ENCODE measurements at regions not wholly inside any gene's neighbourhood (a gene's known extent, or its start where the extent isn't known, plus 50 kb on each side); places are given as distances from the start of the nearest gene placed in this dataset.

DNA sequence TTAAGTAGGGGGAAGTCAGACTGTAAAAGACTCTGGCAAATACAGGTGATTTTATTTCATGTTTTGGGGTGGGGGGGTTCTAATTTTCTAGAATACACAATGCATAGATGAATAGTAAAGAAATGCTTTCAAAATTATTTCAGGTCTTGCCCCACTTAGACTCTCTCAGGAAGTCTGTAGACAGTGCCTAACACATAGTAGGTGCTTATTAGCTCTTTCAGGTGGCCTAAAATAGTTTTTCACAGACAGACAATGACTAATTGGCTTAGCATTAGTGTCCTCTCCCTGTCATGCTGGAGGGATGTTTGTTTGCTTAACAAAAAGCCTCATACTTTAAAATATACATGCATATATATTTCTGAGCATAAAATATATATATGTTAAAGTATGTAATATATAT is 366.0 kb downstream of the SOX9 start:
- Histone ChIP-seq H3K4me3 (ENCODE audit: low read length) (no peak overlapping the region), H3K4me1 (ENCODE audit: control insufficient read depth, insufficient read depth, low read length) (no peaks in the 10 kb centered on the region), H3K27ac (ENCODE audit: low read depth, low read length) (no peak overlapping the region), H3K36me3 (ENCODE audit: control insufficient read depth, insufficient read depth, low read length) (no peaks in the 10 kb centered on the region), H3K9ac (ENCODE audit: extremely low read depth, low read length, poor library complexity, severe bottlenecking) (no peak overlapping the region), H3K27me3 (ENCODE audit: control insufficient read depth, insufficient read depth, low read length, poor library complexity, severe bottlenecking) (no peaks in the 10 kb centered on the region), H3K9me3 (ENCODE audit: control insufficient read depth, low read length) (no peaks in the 10 kb centered on the region)
- Mint-ChIP-seq H3K4me1 (peaks cover 8% of the 10 kb centered on the region), H3K9me3 (peaks cover 1% of the 10 kb centered on the region), H3K27ac (no peak overlapping the region), H3K4me3 (no peak overlapping the region), H3K36me3 (ENCODE audit: low read depth) (no peaks in the 10 kb centered on the region), H3K27me3 (ENCODE audit: insufficient read depth) (peaks cover 25% of the 10 kb centered on the region)
- TF ChIP-seq, protein P1, sequence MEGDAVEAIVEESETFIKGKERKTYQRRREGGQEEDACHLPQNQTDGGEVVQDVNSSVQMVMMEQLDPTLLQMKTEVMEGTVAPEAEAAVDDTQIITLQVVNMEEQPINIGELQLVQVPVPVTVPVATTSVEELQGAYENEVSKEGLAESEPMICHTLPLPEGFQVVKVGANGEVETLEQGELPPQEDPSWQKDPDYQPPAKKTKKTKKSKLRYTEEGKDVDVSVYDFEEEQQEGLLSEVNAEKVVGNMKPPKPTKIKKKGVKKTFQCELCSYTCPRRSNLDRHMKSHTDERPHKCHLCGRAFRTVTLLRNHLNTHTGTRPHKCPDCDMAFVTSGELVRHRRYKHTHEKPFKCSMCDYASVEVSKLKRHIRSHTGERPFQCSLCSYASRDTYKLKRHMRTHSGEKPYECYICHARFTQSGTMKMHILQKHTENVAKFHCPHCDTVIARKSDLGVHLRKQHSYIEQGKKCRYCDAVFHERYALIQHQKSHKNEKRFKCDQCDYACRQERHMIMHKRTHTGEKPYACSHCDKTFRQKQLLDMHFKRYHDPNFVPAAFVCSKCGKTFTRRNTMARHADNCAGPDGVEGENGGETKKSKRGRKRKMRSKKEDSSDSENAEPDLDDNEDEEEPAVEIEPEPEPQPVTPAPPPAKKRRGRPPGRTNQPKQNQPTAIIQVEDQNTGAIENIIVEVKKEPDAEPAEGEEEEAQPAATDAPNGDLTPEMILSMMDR (conservative IDR thresholded peaks at IDR 0.05) = no peak
- no peak for DNase-seq

DNA sequence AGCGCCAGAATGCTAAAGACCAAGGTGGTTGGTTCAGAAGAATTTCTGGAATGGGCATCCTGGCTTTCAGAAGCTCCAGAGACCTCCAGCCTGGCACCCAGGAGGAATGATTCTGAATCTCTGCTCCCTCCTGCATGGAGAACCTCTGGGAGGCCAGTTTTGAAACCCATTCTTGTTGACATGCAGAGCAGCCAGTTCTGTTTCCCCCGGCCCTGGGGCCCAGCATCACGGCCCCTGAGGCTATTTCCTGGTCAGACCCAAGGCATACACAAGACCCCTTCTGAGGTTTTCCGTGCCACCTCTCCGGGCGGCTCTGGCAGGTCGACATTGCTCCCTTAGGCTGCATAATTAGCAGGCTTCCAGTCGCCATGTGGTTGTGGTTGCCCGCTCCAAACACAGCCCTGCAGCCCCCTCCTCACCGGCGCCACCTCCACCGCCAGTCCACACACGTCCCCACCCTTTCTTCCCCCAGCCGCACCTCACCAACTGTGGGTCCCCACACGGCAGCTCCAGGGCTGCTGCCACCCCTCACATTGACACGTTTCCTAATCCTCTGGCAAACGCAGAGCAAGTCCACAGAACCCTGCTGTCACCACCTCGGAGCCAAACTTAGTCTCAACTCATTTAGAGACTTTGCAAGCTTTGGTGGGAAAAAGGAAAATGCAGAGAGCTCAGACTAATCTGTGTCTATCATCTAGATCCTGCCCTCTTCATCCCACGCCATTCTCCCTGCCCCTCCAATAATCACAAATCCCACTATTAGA is 367.1 kb downstream of the SOX9 start:
- Mint-ChIP-seq H3K9me3 (peaks cover 1% of the 10 kb centered on the region), H3K27me3 (ENCODE audit: insufficient read depth) (peaks cover 25% of the 10 kb centered on the region), H3K4me3 (no peak overlapping the region), H3K36me3 (ENCODE audit: low read depth) (no peaks in the 10 kb centered on the region), H3K27ac (no peak overlapping the region), H3K4me1 (peaks cover 8% of the 10 kb centered on the region)
- Histone ChIP-seq H3K4me1 (ENCODE audit: control insufficient read depth, insufficient read depth, low read length) (no peaks in the 10 kb centered on the region), H3K4me3 (ENCODE audit: low read length) (no peak overlapping the region), H3K27me3 (ENCODE audit: control insufficient read depth, insufficient read depth, low read length, poor library complexity, severe bottlenecking) (no peaks in the 10 kb centered on the region), H3K27ac (ENCODE audit: low read depth, low read length) (no peak overlapping the region), H3K9ac (ENCODE audit: extremely low read depth, low read length, poor library complexity, severe bottlenecking) (no peak overlapping the region), H3K36me3 (ENCODE audit: control insufficient read depth, insufficient read depth, low read length) (no peaks in the 10 kb centered on the region), H3K9me3 (ENCODE audit: control insufficient read depth, low read length) (no peaks in the 10 kb centered on the region)
- TF ChIP-seq, protein P1 (conservative IDR thresholded peaks at IDR 0.05) = no peak
- WGBS, 2 experiments (ENCODE audit: insufficient coverage in 1 of 2, insufficient read length in 1 of 2) = 85 to 88% methylated on average over 3 to 19 of the region's 19 CpGs
- peak; percentile 51 for DNase-seq

DNA sequence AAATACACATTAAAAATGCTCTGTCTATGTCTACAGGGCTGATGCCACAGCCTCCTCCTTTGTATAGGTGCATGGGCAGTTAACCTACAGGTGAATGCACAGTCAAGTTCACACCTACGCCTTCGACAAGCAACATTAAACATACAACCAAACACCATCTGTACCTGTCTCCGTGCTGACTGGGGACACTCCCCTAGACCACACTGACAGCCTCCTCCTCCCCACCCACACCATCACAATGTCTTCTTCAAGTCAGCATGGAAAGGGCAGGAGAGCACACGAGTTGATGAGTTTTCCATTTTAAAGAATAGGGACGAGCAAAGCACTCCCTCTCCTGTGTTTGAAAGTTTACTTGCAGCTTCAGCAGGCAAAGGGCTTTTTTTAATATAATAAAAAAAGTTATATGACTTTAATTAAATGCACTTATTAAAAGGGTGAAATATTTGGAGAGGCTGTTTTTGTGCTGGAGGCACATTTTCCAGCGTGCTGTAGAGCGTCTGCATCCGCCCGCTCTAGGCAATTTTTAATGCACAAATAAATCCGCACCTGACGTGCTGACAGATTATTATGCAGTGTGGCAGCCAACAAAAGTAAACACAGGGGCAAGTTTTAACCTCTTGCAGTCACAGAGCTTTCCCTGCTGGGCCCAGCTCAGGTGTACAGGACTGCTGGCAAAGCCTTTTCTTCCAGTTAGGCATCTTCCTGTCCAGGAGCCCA is 367.9 kb downstream of the SOX9 start:
- Mint-ChIP-seq H3K9me3 (peaks cover 1% of the 10 kb centered on the region), H3K4me3 (no peak overlapping the region), H3K27ac (no peak overlapping the region), H3K4me1 (peaks cover 8% of the 10 kb centered on the region), H3K36me3 (ENCODE audit: low read depth) (no peaks in the 10 kb centered on the region), H3K27me3 (ENCODE audit: insufficient read depth) (peaks cover 24% of the 10 kb centered on the region)
- Histone ChIP-seq H3K4me1 (ENCODE audit: control insufficient read depth, insufficient read depth, low read length) (no peaks in the 10 kb centered on the region), H3K27me3 (ENCODE audit: control insufficient read depth, insufficient read depth, low read length, poor library complexity, severe bottlenecking) (no peaks in the 10 kb centered on the region), H3K4me3 (ENCODE audit: low read length) (no peak overlapping the region), H3K9me3 (ENCODE audit: control insufficient read depth, low read length) (no peaks in the 10 kb centered on the region), H3K36me3 (ENCODE audit: control insufficient read depth, insufficient read depth, low read length) (no peaks in the 10 kb centered on the region), H3K9ac (ENCODE audit: extremely low read depth, low read length, poor library complexity, severe bottlenecking) (no peak overlapping the region), H3K27ac (ENCODE audit: low read depth, low read length) (no peak overlapping the region)
- 90 to 96% methylated on average over 9 to 11 of the region's 11 CpGs for WGBS, 2 experiments (ENCODE audit: insufficient coverage in 1 of 2, insufficient read length in 1 of 2)
- peak; percentile 36 for DNase-seq
- TF ChIP-seq, protein P1 (conservative IDR thresholded peaks at IDR 0.05) = no peak

Measured in endodermal cell (in vitro differentiated cells).